NOMO-1 treated with DMSO at 0.1 percent for 48 hours (cell line): ENCODE measurements at regions not wholly inside any gene's neighbourhood (a gene's known extent, or its start where the extent isn't known, plus 50 kb on each side); places are given as distances from the start of the nearest gene placed in this dataset.
"Not testable (repeated sequence)": the region's sequence is repeated elsewhere in the genome, so short reads cannot be mapped to it uniquely, and the experiment has no call there.

ENCODE experiments used
- DNase-seq: peaks from one replicate; lab custom pipeline; 2025; ENCODE audit not compliant: unreplicated experiment; lab: John Stamatoyannopoulos, UW

DNA sequence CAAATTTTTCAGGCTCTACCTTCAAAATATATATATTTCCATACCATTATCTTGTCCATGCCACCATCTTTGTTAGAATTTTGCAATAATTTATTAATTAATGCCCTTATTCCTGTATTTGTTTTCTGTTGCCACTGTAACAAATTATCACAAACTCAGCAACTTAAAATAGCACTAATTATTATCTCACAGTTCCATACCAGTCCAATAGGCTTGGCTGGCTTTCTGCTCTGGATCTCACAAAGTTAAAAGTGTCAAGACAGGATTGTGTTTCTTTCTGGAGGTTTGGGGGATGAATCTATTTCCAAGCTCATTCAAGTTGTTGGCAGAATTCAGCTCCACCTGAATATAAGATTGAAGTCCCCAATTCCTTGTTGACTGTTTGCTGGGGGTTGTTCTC lies 58.6 kb upstream of the SLC38A4 start:
- DNase-seq: no peak

- DNase-seq: no peak
Observed at GRCh38 chr12:46886541-46887041, 60.8 kb upstream of the SLC38A4 start.

- no peak for DNase-seq
Observed at GRCh38 chr12:46887870-46888269, 62.1 kb upstream of the SLC38A4 start.

DNA sequence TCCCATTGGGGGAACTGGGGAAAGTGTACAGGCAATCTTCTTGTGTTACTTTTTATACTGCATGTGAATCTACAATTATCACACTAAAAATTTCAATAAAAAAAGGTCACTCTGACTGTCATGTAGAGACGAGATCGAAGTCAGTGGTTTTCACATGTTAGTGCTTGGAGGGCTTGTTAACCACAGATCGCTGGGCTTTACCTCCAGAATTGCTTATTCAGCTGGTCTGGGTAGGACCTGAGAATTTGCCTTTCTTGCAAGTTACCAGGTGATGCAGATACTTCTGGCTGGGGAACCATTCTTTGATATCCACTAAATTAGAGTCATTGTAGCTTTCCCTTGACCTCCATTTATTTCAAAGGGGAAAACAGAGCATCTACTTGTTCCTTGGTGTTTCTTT lies 62.8 kb upstream of the SLC38A4 start:
- DNase-seq: no peak

- no peak for DNase-seq
Observed at GRCh38 chr12:46891306-46891705, 65.5 kb upstream of the SLC38A4 start.

DNA sequence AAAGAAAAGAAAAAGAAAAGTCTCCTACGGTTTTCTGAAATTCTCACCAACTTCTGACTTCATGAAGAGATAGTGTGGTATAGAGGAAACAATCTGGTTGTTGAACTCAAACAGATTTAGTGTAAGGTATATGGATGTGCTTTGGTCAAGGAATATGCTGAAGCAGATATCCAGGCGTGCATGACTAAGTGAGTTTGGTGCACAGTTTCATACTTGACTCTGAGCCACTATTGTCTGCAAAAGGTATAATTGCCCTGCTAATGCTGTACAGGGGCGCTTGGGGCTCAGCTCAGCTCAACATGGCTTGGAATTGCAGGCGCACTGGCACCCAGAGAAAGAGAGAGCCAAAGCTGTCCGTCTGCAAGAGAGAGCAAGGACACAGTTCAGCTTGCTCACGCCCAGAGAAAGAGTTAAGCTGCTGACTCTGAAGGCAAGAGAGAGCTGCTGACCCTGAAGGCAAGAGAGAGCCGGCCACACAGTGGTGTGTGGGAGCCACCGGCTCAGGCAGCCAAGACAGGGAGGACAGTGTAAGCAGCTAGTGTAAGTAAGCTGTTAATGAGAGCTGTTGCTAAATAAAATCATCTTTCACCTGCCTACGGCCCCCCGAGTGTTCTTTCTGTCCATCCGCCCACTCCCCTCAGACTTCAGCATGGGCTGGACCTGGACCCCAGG lies 66.4 kb upstream of the SLC38A4 start:
- DNase-seq: no peak

DNA sequence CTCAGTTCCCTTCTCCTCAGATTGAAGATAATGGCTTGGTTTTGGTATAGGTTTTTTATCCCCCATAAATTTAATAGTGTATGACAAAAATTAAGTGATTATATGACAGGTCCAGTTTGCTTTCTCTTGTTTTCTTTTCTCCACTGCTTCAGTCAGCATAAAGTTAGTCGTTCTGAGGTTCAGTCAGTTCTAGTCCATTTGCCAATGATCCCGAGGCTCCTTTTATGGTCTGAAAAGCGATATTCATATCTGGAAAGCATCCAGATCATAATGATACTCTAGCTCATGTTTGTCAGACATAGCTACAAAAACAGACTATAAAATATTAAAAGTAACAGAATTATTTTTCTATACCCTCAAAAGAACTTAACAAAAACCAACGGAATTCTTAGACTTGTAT lies 67.1 kb upstream of the SLC38A4 start:
- DNase-seq: no peak

DNA sequence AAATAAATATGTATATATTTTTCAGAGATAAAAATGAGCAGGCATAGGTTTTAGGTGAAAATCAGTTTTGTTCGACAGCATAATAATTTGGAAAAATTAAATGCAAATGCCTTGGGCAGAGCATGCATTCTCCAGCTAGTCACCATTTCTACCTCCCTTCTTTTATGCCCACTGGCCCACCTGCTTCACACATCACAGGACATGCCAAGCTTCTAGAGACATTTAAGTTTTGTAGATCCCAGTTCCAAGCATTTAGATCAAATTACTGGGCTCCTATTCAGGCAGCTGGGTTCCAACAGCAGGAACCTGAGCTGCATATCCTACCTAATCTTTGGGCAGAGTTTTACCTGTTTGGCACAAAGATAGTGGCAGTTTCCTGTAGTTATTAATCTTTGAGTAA lies 67.6 kb upstream of the SLC38A4 start:
- DNase-seq: no peak

- no peak for DNase-seq
Observed at GRCh38 chr12:46895726-46896125, 69.9 kb upstream of the SLC38A4 start.

DNA sequence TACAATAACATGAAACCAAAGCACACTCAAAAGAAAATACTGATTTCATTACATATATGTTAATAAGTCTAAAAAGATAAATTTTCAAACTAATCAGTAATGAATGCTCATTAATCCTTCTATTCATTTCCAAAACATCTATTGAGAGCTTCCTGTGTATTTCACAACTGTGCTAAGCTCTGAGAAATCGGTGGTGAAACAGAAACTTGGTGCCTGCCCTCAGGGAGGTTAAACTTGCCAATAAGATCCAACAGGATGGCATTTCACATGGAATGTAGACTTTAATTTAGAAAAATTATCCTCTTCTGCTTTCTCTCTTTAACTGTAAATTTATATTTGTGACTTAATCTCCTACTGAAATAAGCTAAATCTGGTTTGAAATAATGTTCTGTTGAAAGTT lies 70.9 kb upstream of the SLC38A4 start:
- DNase-seq: no peak

DNA sequence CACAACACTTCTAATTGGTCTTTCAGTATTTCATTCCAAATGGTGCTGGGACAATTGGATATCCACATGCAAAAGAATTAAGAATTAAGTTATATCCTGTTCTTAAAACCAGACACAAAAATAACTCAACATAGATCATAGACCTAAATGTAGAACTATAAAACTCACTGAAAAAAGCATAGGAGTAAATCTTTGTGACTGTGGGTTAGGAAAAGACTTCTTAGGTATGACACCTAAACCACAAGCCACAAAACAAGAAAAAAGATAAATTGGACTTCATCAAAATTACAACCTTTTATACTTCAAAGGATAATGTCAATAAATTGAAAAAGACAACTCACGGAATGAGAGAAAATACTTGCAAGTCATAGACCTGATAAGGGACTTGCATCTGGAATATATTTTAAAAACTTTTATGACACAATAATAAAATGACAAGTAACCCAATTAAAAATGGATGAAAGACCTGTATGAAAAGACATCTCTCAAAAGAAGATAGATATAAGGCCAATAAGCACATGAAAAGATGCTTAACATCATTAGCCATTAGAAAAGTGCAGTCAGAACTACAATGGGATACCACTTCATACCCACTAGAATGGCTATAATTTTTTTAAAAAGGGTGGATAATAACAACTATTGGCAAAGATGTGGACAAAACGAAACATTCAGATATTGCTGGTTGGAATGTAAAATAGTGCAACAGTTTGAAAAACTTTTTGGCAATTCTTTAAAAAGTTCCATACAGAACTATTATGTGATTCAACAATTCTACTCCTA lies 72.5 kb upstream of the SLC38A4 start:
- DNase-seq: no peak

DNA sequence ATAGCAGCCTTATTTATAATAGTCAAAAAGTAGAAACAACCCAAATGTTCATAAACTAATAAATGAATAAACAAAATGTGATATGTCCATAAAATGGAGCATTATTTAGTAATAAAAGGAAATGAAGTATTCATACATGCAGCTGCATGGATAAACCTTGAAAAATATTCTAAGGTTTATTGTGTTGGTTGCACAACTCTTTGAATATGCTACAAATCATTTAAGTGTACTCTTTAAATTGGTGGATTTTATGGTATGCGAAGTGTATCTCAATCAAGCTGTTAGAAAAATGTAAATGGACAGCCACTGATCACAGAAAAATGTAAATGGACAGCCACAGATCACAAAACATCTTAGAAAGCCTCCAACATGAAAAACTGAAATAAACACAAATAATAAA lies 73.2 kb upstream of the SLC38A4 start:
- no peak for DNase-seq

- DNase-seq: no peak
Observed at GRCh38 chr12:46900734-46901463, 75.1 kb upstream of the SLC38A4 start.

DNA sequence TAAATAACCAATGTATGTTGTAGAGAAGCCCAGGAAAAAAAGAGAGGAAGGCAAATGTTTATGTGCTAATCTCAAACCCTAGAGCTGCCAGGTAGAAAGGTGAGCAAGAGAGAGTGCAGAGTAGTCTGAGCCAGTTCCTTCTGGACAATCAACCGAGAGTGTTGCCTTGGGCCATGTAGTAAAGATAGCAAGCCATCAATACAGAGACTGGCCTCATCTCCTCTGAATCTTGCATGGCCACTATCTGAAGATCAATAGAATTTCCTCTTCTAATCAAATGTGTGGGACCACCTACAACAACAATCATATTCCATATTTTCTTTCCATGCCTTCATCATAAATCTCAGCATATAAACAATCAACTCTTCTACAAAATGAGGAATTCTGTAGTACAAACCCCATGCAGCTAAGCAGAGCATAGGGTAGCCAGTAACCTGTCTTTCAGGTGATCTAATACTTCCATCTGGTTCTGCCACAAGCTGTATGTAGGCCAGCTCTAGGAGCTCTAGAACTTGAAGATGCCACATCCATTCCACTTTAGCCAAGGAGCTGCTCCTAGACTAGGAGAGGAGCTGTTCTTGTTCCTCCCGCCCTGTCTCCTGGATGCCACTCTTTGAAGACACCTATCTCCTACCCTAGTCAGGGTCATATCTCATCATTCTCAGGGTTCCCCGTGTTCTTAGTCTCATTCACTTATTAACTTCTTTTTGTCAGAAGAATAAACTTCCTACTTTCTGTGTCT lies 75.8 kb upstream of the SLC38A4 start:
- no peak for DNase-seq

DNA sequence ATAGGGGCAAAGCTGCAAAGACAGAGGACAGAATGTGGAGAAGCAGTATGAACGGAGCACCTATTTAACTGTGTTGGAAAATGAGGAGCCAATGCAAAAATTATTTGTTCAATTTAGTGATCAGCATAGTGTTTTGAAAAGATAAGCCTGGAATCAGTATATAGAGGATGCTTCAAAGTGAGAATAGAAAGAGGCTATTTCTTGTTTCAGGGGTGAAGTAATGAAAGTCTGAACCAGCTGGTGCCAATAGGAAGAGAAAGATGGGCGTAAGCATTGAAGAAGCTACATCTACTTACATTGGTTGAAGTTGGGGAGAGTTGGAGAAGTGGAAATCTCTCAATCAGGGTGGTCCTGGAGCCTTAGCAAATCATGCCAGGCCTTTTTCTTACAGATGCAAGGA lies 77.3 kb upstream of the SLC38A4 start:
- no peak for DNase-seq

- no peak for DNase-seq
Observed at GRCh38 chr12:46904406-46905238, 78.8 kb upstream of the SLC38A4 start.

GRCh38 chr12:46905239-46905627 lies 79.4 kb upstream of the SLC38A4 start:
- DNase-seq: not testable (repeated sequence)

- DNase-seq: no peak
Observed at GRCh38 chr12:46907791-46908190, 82.0 kb upstream of the SLC38A4 start.

DNA sequence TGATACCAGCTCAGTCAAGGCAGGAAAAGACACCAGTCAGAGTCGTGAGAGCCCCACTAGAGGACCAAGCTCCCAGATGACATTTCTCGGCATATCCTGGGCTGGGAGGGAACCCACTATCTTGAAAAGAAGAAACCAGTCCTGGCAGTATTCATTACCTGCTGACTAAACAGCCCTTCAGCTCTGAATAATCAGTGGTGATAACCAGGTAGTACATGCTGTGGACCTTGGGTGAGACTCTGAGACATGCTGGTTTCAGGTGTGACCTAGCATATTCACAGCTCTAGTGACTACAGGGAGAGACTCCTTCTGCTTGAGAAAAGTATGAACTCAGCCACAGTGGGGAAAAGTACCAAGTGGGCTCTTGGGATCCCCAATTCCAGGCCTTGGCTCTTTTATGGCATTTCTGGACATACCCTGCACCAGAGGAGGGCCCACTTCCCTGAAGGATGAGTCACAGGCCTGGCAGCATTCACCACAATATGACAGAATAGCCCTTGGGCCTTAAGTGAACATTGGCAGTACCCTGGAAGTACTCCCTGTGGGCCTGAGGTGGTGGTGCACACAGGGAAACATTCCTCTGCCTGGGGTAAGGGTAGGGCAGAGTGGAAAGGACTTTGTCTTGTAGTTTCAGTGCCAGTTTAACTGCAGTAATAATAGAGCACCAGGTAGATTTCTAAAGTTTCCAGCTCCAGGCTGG lies 82.6 kb upstream of the SLC38A4 start:
- no peak for DNase-seq
